ENCODE measurements at regions not wholly inside any gene's neighbourhood (a gene's known extent, or its start where the extent isn't known, plus 50 kb on each side); places are given as distances from the start of the nearest gene placed in this dataset.
"Not testable (repeated sequence)": the region's sequence is repeated elsewhere in the genome, so short reads cannot be mapped to it uniquely, and the experiment has no call there.

DNA sequence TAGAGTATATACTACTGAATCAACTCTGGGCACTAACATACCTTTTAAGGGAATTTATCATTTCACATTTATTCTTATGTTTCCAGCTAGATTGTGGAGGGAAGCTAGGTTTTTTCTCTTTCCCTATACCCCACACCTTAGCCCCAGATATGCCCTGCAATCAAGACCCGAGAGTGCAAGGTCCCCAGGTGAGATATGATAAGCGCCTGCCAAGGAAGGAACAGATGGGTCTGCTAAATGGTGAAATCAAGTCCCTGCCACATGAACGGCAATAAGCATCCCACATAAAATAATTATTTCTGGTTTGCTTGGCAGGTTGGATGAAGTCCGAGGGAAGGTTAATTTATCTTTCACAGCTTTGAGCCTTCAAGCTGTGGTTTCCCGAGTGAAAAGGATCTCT, 195.5 kb downstream of the TOX3 start:
- no peak for FAIRE-seq
- TF ChIP-seq, protein P1, sequence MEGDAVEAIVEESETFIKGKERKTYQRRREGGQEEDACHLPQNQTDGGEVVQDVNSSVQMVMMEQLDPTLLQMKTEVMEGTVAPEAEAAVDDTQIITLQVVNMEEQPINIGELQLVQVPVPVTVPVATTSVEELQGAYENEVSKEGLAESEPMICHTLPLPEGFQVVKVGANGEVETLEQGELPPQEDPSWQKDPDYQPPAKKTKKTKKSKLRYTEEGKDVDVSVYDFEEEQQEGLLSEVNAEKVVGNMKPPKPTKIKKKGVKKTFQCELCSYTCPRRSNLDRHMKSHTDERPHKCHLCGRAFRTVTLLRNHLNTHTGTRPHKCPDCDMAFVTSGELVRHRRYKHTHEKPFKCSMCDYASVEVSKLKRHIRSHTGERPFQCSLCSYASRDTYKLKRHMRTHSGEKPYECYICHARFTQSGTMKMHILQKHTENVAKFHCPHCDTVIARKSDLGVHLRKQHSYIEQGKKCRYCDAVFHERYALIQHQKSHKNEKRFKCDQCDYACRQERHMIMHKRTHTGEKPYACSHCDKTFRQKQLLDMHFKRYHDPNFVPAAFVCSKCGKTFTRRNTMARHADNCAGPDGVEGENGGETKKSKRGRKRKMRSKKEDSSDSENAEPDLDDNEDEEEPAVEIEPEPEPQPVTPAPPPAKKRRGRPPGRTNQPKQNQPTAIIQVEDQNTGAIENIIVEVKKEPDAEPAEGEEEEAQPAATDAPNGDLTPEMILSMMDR (IDR thresholded peaks at IDR 0.05; ENCODE audit: insufficient read depth, missing control alignments) = no peak
- no peak for DNase-seq (ENCODE audit: insufficient read length, low spot score)

DNA sequence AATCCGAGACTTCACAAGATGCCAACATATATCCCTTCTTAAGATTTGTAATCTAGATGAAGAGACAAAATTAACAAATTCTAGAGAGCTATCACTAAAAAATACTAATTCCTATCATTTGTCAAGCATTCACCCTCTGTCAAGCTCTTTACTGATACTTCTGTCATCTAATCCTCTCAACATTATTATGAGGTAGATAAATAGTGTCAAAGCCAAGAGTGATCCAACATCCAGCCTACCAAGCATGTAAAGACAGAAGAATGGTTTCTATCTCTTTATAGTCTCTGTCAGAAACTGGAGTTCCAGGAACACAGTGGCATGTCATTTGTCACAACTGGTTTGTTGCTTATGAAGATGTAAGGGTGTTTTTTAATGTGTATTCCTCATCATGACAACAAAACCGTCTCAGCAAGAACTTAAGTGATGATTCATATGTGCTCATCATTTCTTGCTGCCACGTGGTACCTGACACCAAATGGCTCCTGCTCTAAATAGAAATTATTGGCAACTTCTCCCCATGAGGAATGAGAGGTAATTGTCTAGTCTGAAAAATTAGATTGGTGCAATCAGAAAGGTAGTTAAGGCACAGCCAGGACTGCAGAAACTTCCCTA, 196.8 kb downstream of the TOX3 start:
- FAIRE-seq (no peak), DNase-seq (ENCODE audit: insufficient read length, low spot score) (no peak)
- TF ChIP-seq, protein P1 (IDR thresholded peaks at IDR 0.05; ENCODE audit: insufficient read depth, missing control alignments) = no peak

DNA sequence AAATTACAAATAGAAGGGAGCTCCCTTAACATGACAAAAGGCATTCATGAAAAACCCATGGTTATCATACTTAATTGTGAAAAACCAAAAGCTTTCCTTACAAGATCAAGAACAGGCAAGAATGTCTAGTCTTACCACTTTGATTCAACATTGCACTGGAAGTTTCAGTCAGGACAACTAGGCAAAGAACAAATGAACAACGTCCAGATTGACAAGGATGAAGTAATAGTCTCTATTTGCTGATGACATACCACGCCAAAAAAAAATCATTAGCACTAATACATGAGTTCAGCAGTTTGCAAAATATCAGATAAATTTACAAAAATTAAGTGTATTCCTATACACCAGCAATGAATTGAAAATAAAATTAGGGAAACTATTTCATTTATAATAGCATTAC, 200.2 kb downstream of the TOX3 start:
- DNase-seq (ENCODE audit: insufficient read length, low spot score) (no peak), FAIRE-seq (no peak)

DNA sequence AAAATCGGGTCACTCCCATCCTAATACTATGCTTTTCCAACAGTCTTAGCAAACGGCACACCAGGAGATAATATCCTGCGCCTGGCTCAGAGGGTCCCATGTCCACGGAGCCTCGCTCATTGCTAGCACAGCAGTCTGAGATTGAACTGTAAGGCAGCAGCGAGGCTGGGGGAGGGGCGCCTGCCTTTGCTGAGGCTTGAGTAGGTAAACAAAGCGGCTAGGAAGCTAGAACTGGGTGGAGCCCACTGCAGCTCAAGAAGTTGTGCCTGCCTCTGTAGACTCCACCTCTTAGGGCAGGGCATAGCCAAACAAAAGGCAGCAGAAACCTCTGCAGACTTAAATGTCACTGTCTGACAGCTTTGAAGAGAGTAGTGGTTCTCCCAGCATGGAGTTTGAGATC, 213.3 kb downstream of the TOX3 start:
- FAIRE-seq; DNase-seq (ENCODE audit: insufficient read length, low spot score): not testable (repeated sequence)

More for the DNA sequence above, 200.2 kb downstream of the TOX3 start:
- TF ChIP-seq, protein P1 (IDR thresholded peaks at IDR 0.05; ENCODE audit: insufficient read depth, missing control alignments) = no peak

DNA sequence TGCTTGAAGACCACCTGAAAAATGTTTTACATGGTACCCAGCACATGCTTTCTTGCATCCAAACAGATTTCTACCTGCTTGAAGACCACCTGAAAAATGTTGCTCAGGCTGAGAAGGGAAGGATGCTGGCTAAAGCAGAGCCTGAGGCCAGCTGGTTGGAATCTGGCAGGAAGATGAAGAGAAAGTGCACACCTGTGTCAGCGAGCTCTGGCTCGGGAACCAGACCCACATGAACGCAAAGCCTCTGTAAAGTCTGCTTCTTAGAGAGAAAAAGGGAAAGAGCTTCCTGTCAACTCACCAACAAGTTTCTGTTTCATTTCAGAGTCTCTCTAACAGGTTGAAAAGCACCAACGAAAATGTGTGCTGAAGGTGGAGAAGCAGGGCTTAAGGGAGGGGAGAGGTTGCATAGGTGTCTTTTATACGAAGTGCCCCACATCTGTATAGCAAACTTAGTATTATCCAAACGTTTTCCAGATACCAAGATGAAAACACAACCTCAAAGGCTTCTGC, 226.0 kb downstream of the TOX3 start:
- TF ChIP-seq, protein P1 (IDR thresholded peaks at IDR 0.05; ENCODE audit: insufficient read depth, missing control alignments) = no peak
- DNase-seq (ENCODE audit: insufficient read length, low spot score) (no peak), FAIRE-seq (no peak)

DNA sequence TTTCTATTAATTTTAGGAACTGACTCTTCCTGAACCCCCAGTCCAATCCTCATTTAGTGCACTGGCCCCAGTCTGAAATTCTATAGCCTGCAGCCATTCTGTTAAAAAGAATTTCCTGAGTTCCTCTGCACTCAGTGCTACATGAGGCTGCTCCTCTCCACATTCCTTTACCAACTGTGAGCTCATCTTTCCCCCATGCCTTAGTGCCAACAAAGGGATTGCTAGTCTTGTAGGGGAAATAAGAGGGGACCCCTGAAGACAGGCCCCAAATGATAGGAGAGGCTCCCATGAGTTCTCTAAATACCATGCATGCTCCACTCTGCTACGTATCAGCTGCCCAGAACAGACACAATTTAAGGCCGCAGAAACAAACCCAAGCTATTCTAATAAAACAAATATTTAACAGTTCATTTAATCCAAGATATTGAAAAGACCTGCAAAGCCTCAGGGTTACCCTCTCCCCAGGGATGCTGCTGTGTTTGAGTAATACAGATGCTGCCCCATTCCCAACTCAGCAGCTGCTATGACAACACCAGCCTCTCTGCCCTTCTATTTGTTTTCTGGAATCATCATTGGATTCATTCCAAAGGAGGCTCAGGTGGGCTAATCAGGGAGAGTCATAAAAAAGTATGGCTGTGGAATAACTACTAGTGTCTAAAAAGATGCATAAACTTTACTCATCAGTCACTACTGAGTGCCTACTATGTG, 228.5 kb downstream of the TOX3 start:
- TF ChIP-seq, protein P1 (IDR thresholded peaks at IDR 0.05; ENCODE audit: insufficient read depth, missing control alignments) = no peak
- FAIRE-seq (no peak), DNase-seq (ENCODE audit: insufficient read length, low spot score) (no peak)

DNA sequence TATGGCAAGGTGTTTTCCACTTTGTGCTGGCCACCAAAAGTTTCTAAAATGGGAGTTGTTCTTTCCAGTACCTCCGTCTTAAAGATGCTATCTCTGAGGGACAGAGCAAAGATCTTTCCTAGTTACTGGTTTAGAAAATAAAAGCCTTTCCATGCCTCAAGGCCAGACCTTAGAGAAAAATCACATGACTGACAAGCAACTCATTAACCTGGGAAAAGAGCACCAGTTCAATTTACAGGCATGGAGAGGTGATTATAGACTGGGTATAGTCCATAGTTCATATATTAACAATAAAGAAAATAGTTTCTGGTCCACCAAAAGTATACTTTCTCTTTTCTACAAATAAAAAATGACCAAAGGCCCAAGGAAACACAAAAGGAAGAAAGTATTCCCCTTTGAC, 230.7 kb downstream of the TOX3 start:
- TF ChIP-seq, protein P1 (IDR thresholded peaks at IDR 0.05; ENCODE audit: insufficient read depth, missing control alignments) = no peak
- no peak for DNase-seq (ENCODE audit: insufficient read length, low spot score)
- FAIRE-seq = no peak
